Mesenchymal stem cell (in vitro differentiated cells and primary cell): ENCODE measurements at regions not wholly inside any gene's neighbourhood (a gene's known extent, or its start where the extent isn't known, plus 50 kb on each side); places are given as distances from the start of the nearest gene placed in this dataset.

ENCODE experiments used
- DNase-seq: peaks from one replicate; pipeline ENCODE4 v3.0.0-alpha.2; 2013
- H2AFZ ChIP-seq: one replicate; pipeline ENCODE4 v1.6.1; 2013; ENCODE audit warnings: low read depth, mild to moderate bottlenecking, control low read depth, inconsistent platforms, low read length, moderate library complexity
- H2AK5ac ChIP-seq: 2 replicates; pipeline ENCODE4 v1.6.1; 2013; ENCODE audit warnings: low read length, moderate library complexity, mild to moderate bottlenecking, inconsistent platforms; ENCODE audit not compliant: severe bottlenecking
- H2BK120ac ChIP-seq: one replicate; pipeline ENCODE4 v1.6.1; 2013; ENCODE audit warnings: low read depth, mild to moderate bottlenecking, inconsistent platforms, low read length, moderate library complexity
- H2BK12ac ChIP-seq, 2 experiments: one replicate each; pipeline ENCODE4 v1.6.1; 2013; ENCODE audit warnings: inconsistent platforms in 2 of 2, low read length in 2 of 2, mild to moderate bottlenecking in 2 of 2, moderate library complexity in 2 of 2, control low read depth in 1 of 2
- H2BK15ac ChIP-seq: one replicate; pipeline ENCODE4 v1.6.1; 2013; ENCODE audit warnings: mild to moderate bottlenecking, low read depth, inconsistent platforms; ENCODE audit not compliant: poor library complexity, severe bottlenecking
- H2BK5ac ChIP-seq: 2 replicates; pipeline ENCODE4 v1.6.1; 2013; ENCODE audit warnings: low read depth, mild to moderate bottlenecking, low read length, control low read depth, inconsistent platforms; ENCODE audit not compliant: poor library complexity, severe bottlenecking
- H3K14ac ChIP-seq, 2 experiments: one replicate each; pipeline ENCODE4 v1.6.1; 2013; ENCODE audit warnings: inconsistent platforms in 2 of 2, low read length in 2 of 2, control low read depth in 1 of 2, mild to moderate bottlenecking in 1 of 2, moderate library complexity in 1 of 2
- H3K18ac ChIP-seq, 2 experiments: one replicate each; pipeline ENCODE4 v1.6.1; 2013; ENCODE audit warnings: inconsistent platforms in 2 of 2, low read length in 2 of 2, control low read depth in 1 of 2, low read depth in 1 of 2, mild to moderate bottlenecking in 1 of 2
- H3K23ac ChIP-seq, 2 experiments: one replicate each; pipeline ENCODE4 v1.6.1; 2013; ENCODE audit warnings: inconsistent platforms in 2 of 2, low read length in 2 of 2, mild to moderate bottlenecking in 2 of 2, moderate library complexity in 2 of 2, control low read depth in 1 of 2
- H3K27ac ChIP-seq: 2 replicates; pipeline ENCODE4 v1.5.1; 2013; ENCODE audit warnings: mild to moderate bottlenecking, moderate library complexity, low read length, control low read depth, inconsistent platforms; ENCODE audit not compliant: poor library complexity, severe bottlenecking
- H3K27me3 ChIP-seq, 2 experiments: 2 replicates each; pipeline versions ENCODE4 v1.6.1 to v1.7.0; 2013; ENCODE audit warnings: low read length in 2 of 2, mild to moderate bottlenecking in 2 of 2, moderate library complexity in 2 of 2, control low read depth in 1 of 2, inconsistent platforms in 1 of 2; ENCODE audit not compliant: control insufficient read depth in 1 of 2, insufficient read depth in 1 of 2
- H3K36me3 ChIP-seq, 2 experiments: 2 replicates each; pipeline versions ENCODE4 v1.6.1 to v1.7.0; 2013; ENCODE audit warnings: low read length in 2 of 2, control low read depth in 1 of 2, inconsistent platforms in 1 of 2, low read depth in 1 of 2, mild to moderate bottlenecking in 1 of 2; ENCODE audit not compliant: insufficient read depth in 2 of 2, control insufficient read depth in 1 of 2
- H3K4ac ChIP-seq, 2 experiments: one replicate each; pipeline ENCODE4 v1.6.1; 2013; ENCODE audit warnings: inconsistent platforms in 2 of 2, low read length in 2 of 2, mild to moderate bottlenecking in 2 of 2, moderate library complexity in 2 of 2, control low read depth in 1 of 2, low read depth in 1 of 2
- H3K4me1 ChIP-seq: 2 replicates; pipeline ENCODE4 v1.6.1; 2013; ENCODE audit warnings: low read depth, low read length, control low read depth; ENCODE audit not compliant: control insufficient read depth, insufficient read depth
- H3K4me2 ChIP-seq: 2 replicates; pipeline ENCODE4 v1.6.1; 2013; ENCODE audit warnings: low read length, mild to moderate bottlenecking, inconsistent platforms; ENCODE audit not compliant: poor library complexity, severe bottlenecking
- H3K4me3 ChIP-seq, 2 experiments: 2 replicates each; pipeline versions ENCODE4 v1.5.1 to v1.7.0; 2013; ENCODE audit warnings: low read length in 2 of 2, mild to moderate bottlenecking in 2 of 2, control low read depth in 1 of 2, low read depth in 1 of 2; ENCODE audit not compliant: insufficient read depth in 1 of 2
- H3K79me1 ChIP-seq: replicated peaks from 2 replicates; pipeline ENCODE4 v1.6.1; 2013; ENCODE audit warnings: mild to moderate bottlenecking, control low read depth, low read length, inconsistent platforms; ENCODE audit not compliant: poor library complexity, severe bottlenecking
- H3K9ac ChIP-seq: 2 replicates; pipeline ENCODE4 v1.7.0; 2013; ENCODE audit warnings: mild to moderate bottlenecking, low read length, moderate library complexity
- H3K9me3 ChIP-seq: 2 replicates; pipeline ENCODE4 v1.7.0; 2013; ENCODE audit warnings: mild to moderate bottlenecking, low read length; ENCODE audit not compliant: control insufficient read depth
- H4K8ac ChIP-seq: one replicate; pipeline ENCODE4 v1.6.1; 2013; ENCODE audit warnings: inconsistent platforms, mild to moderate bottlenecking, low read length, moderate library complexity
- H4K91ac ChIP-seq: one replicate; pipeline ENCODE4 v1.6.1; 2013; ENCODE audit warnings: mild to moderate bottlenecking, low read length, inconsistent platforms
- WGBS: methylation state at CpG from one replicate; pipeline ENCODE4 v1.1.7; 2013; ENCODE audit warnings: mixed read lengths; 5-methylcytosine and 5-hydroxymethylcytosine counted together

GRCh38 chr11:134781380-134781866 is 369.4 kb upstream of the B3GAT1 start:
- H3K14ac ChIP-seq: no peak overlapping the region
- H2AK5ac ChIP-seq: no peak overlapping the region
- no peak overlapping the region for H3K27ac ChIP-seq
- no peaks in the 10 kb centered on the region for H3K36me3 ChIP-seq
- H4K8ac ChIP-seq: no peak overlapping the region
- H3K23ac ChIP-seq: no peak overlapping the region
- no peaks in the 10 kb centered on the region for H3K27me3 ChIP-seq
- H2BK15ac ChIP-seq: no peak overlapping the region
- no peak overlapping the region for H4K91ac ChIP-seq
- H3K9ac ChIP-seq: no peak overlapping the region
- no peaks in the 10 kb centered on the region for H3K9me3 ChIP-seq
- H2BK12ac ChIP-seq: no peak overlapping the region
- no peak overlapping the region for H3K4ac ChIP-seq
- no peak overlapping the region for H3K4me2 ChIP-seq
- no peak overlapping the region for H3K4me3 ChIP-seq
- no peak overlapping the region for H3K18ac ChIP-seq
- no peak overlapping the region for H2BK120ac ChIP-seq
- H2AFZ ChIP-seq: no peak overlapping the region
- DNase-seq: no peak
- H2BK5ac ChIP-seq: no peak overlapping the region
- H3K79me1 ChIP-seq: no peaks in the 10 kb centered on the region
- H3K4me1 ChIP-seq: no peaks in the 10 kb centered on the region
- WGBS: 32% methylated on average over 2 of the region's 3 CpGs

GRCh38 chr11:134780486-134781147 is 368.6 kb upstream of the B3GAT1 start:
- 42% methylated on average over 2 of the region's 4 CpGs for WGBS
- no peak overlapping the region for H3K18ac ChIP-seq
- no peak overlapping the region for H3K9ac ChIP-seq
- DNase-seq: no peak
- no peaks in the 10 kb centered on the region for H3K36me3 ChIP-seq
- no peaks in the 10 kb centered on the region for H3K4me1 ChIP-seq
- no peak overlapping the region for H3K4me3 ChIP-seq
- no peak overlapping the region for H2AK5ac ChIP-seq
- H3K23ac ChIP-seq: no peak overlapping the region
- H2BK120ac ChIP-seq: no peak overlapping the region
- no peak overlapping the region for H4K8ac ChIP-seq
- no peaks in the 10 kb centered on the region for H3K79me1 ChIP-seq
- H4K91ac ChIP-seq: no peak overlapping the region
- no peak overlapping the region for H2BK12ac ChIP-seq
- no peak overlapping the region for H2AFZ ChIP-seq
- H2BK15ac ChIP-seq: no peak overlapping the region
- H3K9me3 ChIP-seq: no peaks in the 10 kb centered on the region
- no peaks in the 10 kb centered on the region for H3K27me3 ChIP-seq
- no peak overlapping the region for H3K14ac ChIP-seq
- no peak overlapping the region for H3K27ac ChIP-seq
- no peak overlapping the region for H3K4me2 ChIP-seq
- H2BK5ac ChIP-seq: no peak overlapping the region
- H3K4ac ChIP-seq: no peak overlapping the region

GRCh38 chr11:134779179-134779578 is 367.1 kb upstream of the B3GAT1 start:
- H2BK120ac ChIP-seq: no peak overlapping the region
- 91% methylated on average over 3 of the region's 4 CpGs for WGBS
- no peak overlapping the region for H2AFZ ChIP-seq
- no peak overlapping the region for H3K4ac ChIP-seq
- no peak overlapping the region for H3K23ac ChIP-seq
- H3K79me1 ChIP-seq: no peaks in the 10 kb centered on the region
- no peaks in the 10 kb centered on the region for H3K9me3 ChIP-seq
- no peak overlapping the region for H3K27ac ChIP-seq
- H3K36me3 ChIP-seq: no peaks in the 10 kb centered on the region
- H3K4me2 ChIP-seq: no peak overlapping the region
- H2BK5ac ChIP-seq: no peak overlapping the region
- no peak overlapping the region for H3K4me3 ChIP-seq
- H3K27me3 ChIP-seq: no peaks in the 10 kb centered on the region
- H4K8ac ChIP-seq: no peak overlapping the region
- no peak overlapping the region for H4K91ac ChIP-seq
- no peak overlapping the region for H3K14ac ChIP-seq
- no peak overlapping the region for H2AK5ac ChIP-seq
- H3K4me1 ChIP-seq: no peaks in the 10 kb centered on the region
- H3K9ac ChIP-seq: no peak overlapping the region
- no peak overlapping the region for H2BK12ac ChIP-seq
- H3K18ac ChIP-seq: no peak overlapping the region
- no peak overlapping the region for H2BK15ac ChIP-seq
- no peak for DNase-seq

- H2BK12ac ChIP-seq: no peak overlapping the region
- no peak overlapping the region for H3K9ac ChIP-seq
- no peak overlapping the region for H2BK15ac ChIP-seq
- H3K23ac ChIP-seq: no peak overlapping the region
- no peak overlapping the region for H3K14ac ChIP-seq
- no peak overlapping the region for H3K4me2 ChIP-seq
- no peak overlapping the region for H3K4ac ChIP-seq
- no peak overlapping the region for H3K27ac ChIP-seq
- H2AFZ ChIP-seq: no peak overlapping the region
- no peaks in the 10 kb centered on the region for H3K79me1 ChIP-seq
- H3K9me3 ChIP-seq: peaks cover 10% of the 10 kb centered on the region
- no peak overlapping the region for H4K8ac ChIP-seq
- WGBS: no CpG with 5 or more reads among the region's 1 CpG
- H3K4me1 ChIP-seq: no peaks in the 10 kb centered on the region
- H2BK120ac ChIP-seq: no peak overlapping the region
- DNase-seq: no peak
- no peak overlapping the region for H3K18ac ChIP-seq
- no peak overlapping the region for H4K91ac ChIP-seq
- H2BK5ac ChIP-seq: no peak overlapping the region
- no peaks in the 10 kb centered on the region for H3K27me3 ChIP-seq
- no peak overlapping the region for H3K4me3 ChIP-seq
- H2AK5ac ChIP-seq: no peak overlapping the region
- H3K36me3 ChIP-seq: no peaks in the 10 kb centered on the region
These were observed 356.4 kb upstream of the B3GAT1 start for GRCh38 chr11:134768463-134768862.
